GM21825 (cell line): ENCODE measurements at regions not wholly inside any gene's neighbourhood (a gene's known extent, or its start where the extent isn't known, plus 50 kb on each side); places are given as distances from the start of the nearest gene placed in this dataset.
"Not testable (repeated sequence)": the region's sequence is repeated elsewhere in the genome, so short reads cannot be mapped to it uniquely, and the experiment has no call there.

Experiments used
- ATAC-seq: cut with Tn5 transposase; IDR thresholded peaks from one replicate; pipeline ENCODE4 v1.9.1; 2021; ENCODE audit warnings: mild to moderate bottlenecking, moderate library complexity; ENCODE audit not compliant: unreplicated experiment

DNA sequence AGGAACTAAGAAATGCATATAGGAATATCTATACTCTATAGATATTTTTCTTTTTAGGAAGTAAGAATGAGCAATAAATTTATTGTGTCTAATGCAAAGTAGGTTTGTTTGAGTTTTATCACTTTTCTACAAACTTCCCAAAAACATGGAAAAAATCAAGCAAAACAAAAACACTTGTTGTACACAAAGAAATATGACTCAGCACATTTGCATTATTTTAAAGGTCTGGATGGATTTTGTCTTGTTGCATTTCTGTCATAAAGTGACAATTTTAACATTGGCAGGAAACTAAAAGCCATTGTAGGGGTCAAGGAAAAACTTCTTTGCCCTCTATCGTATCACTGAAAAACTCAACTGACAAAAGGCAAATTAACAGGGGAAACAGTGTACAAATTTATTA, 267.2 kb downstream of the PYDC2 start:
- ATAC-seq, result no peak

DNA sequence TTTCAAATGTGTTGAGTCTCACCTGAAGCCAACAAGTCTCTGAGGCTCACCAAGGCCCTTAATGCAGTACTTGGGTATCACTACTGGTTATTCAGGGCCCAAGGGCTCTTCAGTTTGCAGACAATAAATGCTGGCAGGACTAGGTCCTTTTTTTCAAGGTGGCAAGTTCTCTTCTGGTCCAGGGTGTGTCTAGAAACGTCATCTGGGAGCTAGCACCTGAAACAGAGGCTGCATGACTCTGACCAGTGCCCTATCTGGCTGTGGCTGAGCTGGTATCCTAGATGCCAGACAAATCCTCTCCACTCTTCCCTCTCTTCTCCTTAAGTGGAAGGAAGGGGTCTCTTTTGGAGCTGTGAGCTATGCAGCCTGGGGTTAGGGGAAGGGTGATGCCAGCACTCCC, 276.8 kb downstream of the PYDC2 start:
- ATAC-seq, result no peak

DNA sequence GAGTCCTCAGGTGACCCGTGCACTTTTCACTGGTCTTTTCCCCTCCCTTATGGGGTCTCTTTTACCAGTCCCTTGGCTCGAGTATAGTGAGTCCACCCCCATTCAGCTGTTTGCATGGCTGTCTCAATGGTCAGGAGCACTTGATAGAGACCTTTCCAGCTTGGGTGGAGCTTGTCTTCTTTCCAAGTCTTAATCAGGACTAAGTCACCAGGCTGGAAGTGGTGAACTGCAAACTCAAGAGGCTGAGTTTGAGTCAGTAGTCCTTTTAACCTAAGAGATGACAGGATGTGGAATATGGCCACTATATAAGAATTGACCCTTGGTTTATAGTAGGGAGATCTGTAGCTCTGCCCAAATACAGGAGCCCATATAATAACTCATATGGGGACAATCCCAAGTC, 279.7 kb downstream of the PYDC2 start:
- no peak for ATAC-seq

DNA sequence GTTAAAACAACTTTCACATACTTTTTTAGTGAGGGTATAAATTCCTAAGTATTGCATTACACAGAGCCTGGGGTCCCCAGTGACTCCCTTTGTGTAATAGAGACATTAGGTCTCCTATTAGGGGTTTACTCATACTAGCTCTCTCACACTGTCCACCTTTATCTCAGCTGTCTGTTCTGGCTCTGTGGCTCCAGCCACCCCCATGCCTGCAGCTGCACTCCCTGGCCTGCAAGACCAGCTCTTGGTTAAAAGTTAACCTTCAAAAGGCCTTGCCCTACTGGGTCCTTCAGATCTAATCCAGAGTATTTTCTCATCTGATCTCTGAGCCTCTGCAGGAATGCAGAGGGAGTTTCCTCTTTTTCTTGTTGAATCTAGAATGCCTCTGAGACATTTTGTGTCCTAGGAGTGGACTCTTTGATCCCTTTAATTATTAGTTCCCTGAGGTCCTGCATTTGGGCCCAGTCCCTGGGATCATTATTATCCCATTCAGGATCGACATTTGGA, 280.9 kb downstream of the PYDC2 start:
- not testable (repeated sequence) for ATAC-seq

DNA sequence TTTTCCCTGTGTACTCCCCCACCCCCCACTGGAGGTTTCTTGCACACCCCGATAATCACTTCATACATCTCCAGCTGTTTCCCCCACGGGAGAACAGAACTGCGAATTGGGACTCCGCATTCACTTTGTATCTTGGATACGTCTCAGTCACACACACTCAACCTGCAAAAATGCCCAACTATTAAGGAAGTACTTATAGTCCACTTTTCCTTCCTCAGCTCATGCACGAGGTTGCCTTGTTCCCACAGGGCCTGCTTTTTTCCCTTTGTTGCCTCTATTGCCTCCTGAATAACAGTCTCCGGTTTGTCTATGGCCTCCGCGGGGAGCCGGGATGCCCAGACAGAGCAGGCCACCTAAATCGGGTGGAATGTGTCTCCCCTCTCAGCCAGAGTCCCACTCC, 282.3 kb downstream of the PYDC2 start:
- no peak for ATAC-seq

DNA sequence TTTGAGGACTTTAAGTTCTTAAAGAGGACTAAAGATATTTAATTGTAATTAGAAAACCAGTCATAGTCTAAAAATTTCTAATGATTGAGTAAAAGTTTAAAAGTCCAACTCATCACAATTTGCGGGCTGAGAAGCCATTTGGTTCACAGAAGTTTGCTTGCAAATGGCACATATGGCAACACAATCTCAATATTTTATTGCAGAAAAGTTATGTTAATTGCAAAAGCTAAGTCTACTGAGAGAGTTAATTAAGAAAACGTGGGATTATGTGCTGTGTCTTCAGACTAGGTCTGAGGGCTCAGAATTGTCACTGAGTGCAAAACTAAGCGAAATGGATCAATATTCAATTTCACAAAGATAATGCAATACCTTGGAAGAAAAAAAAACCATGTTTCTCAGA, 289.7 kb downstream of the PYDC2 start:
- no peak for ATAC-seq

DNA sequence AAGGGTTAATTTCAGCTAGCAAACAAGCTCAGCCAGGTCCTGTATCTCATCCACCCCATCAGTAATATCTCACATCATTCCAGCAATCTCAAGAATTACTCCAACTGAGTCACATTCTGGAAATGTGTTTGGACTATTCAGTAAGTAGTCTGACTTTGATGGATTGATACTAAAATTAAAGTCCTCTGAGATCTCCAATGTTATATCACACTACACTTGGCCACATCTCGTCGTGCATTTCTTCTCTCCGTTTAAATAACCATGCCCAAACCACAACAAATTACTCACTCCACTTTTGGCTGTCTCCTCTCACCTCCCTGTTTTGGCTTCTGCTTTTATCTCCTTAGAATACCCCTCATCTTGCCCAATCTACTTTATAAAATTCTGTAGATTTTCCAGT, 292.2 kb downstream of the PYDC2 start:
- no peak for ATAC-seq

DNA sequence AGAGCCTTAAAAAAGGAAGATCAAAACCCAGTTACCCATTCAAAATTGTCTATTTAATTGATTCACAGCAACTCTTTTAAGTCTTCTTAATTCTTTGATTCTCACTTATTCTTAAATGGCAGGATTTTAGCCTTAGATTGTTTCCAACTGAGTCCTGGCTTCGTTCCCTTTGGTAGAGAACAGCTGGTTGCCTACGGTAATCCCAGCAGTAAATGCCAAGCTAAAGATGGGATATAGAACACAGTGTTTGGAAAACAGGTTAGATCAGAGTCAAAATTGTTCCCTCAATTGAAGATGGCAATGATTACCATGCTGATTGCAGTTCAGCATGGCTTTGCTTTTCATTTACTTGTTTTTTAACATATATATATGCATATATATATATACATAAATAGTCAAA, 300.9 kb downstream of the PYDC2 start:
- no peak for ATAC-seq

DNA sequence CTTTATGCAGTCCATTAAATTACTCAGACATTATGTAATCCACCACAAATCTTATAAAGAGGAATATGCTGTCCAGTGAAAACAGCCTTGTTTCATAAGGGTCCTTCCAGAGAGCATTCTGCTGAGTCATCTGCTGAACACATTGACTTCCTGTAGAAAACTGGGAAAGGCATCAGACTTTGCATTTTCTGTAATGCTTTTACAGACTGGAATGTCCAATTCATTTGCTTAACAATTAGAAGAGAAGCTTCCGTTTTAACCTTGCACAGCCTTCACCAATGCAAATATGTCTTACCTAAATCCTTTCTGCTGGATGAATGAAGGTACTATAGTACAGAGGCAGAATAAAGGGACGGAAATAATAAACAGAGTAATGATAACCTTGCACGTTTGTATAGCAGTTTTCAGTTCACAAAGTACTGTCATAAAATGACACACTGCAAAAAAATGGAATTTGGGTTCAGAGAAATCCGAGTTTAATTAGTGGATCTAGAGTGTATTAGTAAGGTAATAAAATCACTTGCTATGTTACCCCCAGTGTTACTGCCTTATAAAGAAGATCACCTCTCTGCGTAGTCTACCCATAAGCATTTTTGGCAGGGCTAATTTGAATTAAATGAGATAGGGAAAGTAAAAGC, 301.5 kb downstream of the PYDC2 start:
- ATAC-seq, result no peak

DNA sequence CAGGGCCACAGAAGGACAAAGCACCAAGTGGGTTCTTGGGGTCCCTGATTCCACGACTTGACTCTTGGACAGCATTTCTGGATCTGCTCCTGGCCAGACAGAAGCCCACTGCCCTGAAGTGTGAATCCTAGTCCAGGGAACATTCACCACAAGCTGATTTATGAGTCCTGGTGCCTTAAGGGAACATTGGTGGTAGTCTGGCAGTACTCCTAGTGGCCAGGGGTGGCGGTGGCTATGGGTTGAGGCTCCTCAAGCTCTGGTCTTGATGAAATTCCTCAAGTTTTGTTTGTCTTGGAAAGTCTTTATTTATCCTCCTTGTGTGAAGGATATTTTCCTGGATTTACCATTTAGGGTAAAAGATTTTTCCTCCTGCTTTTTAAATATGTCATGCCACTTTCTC, 307.5 kb downstream of the PYDC2 start:
- no peak for ATAC-seq

DNA sequence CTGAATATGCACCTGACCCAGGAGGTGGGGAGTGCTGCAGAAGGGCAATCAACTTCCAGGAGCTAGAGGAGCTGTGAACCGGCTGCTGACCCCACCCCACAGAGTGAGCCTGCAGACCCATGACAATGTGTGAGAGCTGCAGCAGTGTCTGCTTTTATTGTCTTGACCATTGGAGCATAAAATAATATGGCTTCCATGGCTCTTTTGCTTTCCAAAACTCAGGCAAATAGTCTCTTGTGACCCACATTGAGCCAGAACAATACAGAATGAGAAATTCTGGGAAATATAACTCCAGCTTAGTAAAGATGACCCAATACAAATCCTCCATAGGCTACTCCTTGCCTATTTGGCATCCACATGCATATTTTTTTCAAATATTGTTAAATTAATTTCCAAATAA, 309.6 kb downstream of the PYDC2 start:
- ATAC-seq, result no peak

DNA sequence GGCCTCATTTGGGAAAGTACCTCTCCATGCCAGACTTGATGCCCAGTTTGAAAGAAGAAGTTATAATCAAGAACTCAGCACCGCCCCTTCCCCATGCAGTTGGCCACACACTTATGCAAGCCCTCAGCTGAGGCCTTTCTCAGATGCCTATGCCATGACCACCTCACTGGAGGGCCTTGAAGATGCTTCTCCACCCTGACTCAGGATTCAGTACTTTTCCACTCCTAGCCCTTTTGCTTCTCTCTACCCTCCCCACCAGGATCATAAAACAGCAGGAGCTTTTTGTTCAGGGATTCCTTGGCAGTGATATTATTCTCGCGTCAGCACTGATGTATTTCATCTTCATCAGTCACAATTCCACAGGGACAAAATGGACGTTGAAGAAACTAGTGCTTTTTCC, 313.5 kb downstream of the PYDC2 start:
- ATAC-seq, result no peak

DNA sequence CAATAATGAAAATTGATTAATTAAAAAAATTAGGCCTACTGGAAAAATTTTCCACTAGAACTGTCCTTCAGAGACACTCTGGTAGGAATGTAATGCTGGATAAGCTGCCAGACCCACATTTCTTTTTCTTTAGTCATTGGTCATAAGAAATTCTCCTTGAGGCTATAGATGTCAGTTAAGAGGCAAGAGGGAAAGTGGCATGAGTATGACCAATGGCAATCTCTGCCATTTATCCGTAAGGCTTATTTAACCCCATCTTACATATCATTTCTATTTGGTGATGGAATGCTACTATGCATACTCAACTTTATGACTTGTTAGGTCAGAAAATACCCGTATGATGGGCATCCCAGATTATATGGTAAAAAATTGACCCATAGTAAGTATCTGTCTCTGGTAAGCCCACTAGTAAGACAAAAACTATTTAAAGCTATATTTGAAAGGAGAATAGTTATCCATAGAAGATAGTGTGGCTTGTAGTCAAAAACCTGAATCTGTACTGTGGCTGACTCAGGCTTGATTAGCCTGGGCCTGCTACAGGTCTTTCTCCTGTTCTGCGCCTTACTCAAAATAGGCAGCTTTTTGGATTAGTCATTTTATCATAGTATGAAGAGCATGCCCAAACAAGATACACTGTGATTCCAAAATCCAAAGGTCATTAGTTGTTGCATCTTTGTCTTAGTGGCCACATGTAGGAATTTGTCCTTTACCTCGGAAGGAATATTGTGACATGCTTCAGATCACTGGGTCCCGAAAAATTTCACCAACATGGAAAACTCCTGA, 314.7 kb downstream of the PYDC2 start:
- no peak for ATAC-seq

DNA sequence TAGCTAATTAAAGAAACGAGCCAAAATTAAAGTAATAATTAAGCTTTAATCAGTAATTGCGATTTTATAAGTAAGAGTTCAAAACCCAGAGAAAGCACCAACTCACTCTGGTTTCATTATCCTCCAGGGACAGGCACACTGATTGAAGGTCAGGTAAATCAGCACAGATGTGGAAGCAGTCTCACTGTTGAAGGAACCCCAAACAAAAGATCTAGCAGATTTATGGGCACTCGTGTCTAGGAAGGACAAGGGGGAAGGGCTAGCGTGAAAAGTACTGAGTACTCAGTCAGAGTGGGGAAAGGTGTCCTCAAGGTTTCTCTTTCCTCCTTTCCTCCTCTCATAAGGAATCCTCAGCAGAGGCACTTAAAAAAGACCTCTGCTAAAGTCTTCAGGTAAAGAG, 320.1 kb downstream of the PYDC2 start:
- ATAC-seq, result no peak

DNA sequence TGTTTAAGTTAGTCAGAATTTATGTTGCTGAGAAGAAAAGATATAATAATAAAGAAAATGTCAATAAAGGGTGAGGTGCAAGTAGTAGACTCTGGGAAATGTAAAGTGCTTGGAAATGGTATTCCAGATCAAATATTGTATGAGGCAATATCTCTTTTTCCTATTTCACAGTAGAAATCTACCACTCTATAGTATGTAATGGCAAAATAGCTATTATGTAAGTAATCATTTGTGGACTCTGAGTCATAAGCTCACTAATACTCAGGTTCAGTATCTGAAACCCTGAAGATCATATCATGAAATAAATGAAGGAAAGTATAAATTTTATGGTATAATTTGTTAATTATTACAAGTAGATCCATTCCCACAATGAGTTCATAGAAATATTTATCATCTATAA, 322.1 kb downstream of the PYDC2 start:
- no peak for ATAC-seq

DNA sequence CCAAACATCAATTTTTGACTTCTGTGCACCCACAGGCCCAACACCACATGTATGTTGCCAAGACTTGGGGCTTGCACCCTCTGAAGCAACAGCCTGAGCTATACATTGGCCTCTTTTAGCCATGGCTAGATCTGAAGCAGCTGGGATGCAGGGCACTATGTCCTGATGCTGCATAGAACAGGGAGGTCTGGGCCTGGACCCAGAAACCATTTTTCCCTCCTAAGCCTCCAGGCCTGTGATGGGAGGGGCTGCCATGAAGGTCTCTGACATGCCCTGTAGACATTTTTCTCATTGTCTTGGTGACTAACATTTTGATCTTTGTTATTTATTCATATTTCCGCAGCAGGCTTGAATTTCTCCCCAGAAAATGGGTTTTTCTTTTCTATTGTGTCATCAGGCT, 330.0 kb downstream of the PYDC2 start:
- ATAC-seq, result no peak

DNA sequence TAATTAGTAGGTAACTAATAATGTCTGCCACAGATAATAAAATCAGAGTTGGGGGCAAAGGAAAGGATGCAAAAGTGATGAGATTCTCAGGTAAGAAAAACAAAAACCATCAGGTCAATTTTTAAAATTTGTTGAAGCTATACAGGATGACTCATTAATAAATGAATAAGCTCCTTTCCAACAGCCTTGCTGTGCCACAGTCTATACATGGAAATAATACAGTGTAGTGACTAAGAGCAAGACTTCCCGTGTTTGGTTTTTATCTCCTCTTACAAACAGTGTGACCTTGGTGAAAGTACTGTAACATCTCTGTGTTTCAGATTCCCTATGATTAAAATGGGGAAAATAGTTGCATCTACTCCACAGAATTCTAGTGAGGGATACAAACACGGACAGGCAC, 331.6 kb downstream of the PYDC2 start:
- ATAC-seq, result no peak

DNA sequence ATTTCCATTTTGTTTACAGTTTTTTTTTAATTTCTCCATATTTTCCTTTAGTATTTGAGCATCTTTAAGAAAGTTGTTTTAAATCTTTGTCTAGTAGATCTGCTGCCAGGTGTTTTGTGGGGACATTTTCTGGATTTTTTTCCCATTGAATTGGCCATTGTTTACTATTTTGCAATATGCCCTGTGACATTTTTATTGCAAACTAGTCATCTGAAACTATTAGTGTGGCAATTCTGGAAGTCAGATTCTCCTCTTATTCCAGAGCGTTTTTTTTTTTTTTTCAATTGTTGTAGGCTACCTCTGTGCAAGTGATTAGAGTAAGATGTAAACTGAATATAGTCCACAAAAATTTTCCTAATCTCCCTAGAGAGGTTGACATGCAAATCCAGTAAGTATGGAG, 334.2 kb downstream of the PYDC2 start:
- ATAC-seq, result no peak

DNA sequence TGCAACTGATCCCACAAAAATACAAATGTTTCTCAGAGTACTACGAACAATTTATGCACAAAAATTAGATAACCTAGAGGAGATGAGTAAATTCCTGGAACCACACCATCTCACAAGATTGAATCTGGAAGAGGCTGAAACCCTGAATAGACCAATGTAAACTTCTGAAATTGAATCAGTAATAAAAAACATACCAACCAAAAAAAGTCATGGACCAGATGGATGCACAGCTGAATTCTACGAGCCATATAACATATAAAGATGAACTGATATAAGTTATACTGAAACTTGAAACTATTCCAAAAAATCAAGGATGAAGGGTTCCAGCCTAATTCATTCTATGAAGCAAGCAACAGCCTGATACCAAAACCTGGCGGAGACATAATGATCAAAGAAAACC, 336.3 kb downstream of the PYDC2 start:
- ATAC-seq, result no peak

DNA sequence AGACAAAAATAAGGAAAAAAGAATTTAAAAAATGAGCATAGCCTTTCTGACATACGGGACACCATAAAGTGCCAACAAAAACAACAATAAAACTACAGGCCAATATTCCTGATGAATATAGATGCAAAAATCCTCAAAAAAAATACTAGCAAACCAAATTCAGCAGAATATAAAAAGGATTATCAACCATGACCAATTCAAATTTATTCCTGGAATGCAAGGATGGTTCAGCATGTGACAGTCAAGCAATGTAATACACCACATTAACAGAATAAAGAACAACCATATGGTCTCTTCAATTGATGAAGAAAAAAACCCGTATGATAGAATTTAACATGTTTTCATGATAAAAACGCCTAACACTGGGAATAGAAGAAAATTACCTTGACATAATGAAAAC, 341.7 kb downstream of the PYDC2 start:
- ATAC-seq, result no peak

DNA sequence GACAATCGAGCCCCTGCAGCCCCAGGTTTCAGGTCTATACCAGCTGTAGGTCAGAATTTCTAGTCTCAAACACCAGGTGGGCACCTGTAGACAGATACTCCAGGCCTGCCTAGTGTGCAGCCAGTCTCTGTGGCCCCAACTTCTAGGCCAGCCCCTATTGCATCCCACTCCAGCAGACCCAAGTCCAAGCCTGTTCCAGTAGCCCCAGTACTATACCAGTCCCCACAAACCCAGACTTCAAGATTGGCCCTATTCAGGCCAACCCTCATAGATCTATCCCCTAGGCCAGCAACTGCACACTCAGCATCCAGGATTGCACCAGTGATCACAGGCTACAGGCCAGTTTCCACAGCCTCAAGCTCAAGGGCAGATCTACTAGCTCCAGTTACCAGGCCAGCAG, 344.0 kb downstream of the PYDC2 start:
- ATAC-seq, result no peak

DNA sequence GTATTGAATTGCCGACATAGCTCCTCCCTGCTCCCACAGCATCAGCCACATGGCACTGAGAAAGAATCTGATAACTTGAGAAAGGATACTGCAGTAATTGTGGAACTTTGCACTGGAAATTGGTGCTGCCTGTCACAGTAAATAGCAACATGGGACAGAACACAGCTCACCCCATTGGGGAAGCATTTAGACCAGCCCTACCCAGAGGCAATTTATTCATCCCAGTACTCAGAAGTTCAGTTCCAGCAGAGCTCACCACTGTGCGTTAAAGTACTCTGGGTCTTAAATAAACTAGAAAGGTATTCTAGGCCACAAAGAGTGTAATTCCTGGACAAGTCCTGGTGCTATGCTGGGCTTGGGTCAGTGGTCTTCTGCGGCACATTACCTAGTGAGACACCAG, 347.1 kb downstream of the PYDC2 start:
- no peak for ATAC-seq
